Stimulated activated CD8-positive, alpha-beta memory T cell treated with anti-CD3 and anti-CD28 coated beads, Interleukin-7, amount 100 ng/mL, for 1 hour (primary cell): ENCODE measurements at regions not wholly inside any gene's neighbourhood (a gene's known extent, or its start where the extent isn't known, plus 50 kb on each side); places are given as distances from the start of the nearest gene placed in this dataset.
"Not testable (repeated sequence)": the region's sequence is repeated elsewhere in the genome, so short reads cannot be mapped to it uniquely, and the experiment has no call there.

Experiments
- DNase-seq, 2 donors: peaks; one replicate each; pipeline ENCODE4 v3.0.0-alpha.2; 2020; ENCODE audit warnings: low read depth in 2 of 2

GRCh38 chr10:29725927-29726326, 91.2 kb upstream of the SVIL start:
- not testable (repeated sequence) for DNase-seq

- no peak for DNase-seq
These were observed 90.5 kb upstream of the SVIL start for GRCh38 chr10:29725133-29725720.

- no peak for DNase-seq
These were observed 89.0 kb upstream of the SVIL start for GRCh38 chr10:29723726-29724125.

GRCh38 chr10:29722777-29723176, 88.0 kb upstream of the SVIL start:
- DNase-seq = no peak

- no peak for DNase-seq
These were observed 85.4 kb upstream of the SVIL start for GRCh38 chr10:29720149-29720548.

GRCh38 chr10:29719281-29719675, 84.5 kb upstream of the SVIL start:
- no peak for DNase-seq

- DNase-seq = no peak
These were observed 80.5 kb upstream of the SVIL start for GRCh38 chr10:29715296-29715695.

GRCh38 chr10:29714096-29714874, 79.5 kb upstream of the SVIL start:
- no peak for DNase-seq

GRCh38 chr10:29713450-29713849, 78.7 kb upstream of the SVIL start:
- DNase-seq = no peak

GRCh38 chr10:29712108-29712507, 77.3 kb upstream of the SVIL start:
- no peak for DNase-seq

- no peak for DNase-seq
These were observed 75.4 kb upstream of the SVIL start for GRCh38 chr10:29710128-29710527.

- DNase-seq = no peak
These were observed 74.8 kb upstream of the SVIL start for GRCh38 chr10:29709484-29710002.

- DNase-seq = no peak
These were observed 68.5 kb upstream of the SVIL start for GRCh38 chr10:29703271-29703670.

- DNase-seq = no peak
These were observed 67.7 kb upstream of the SVIL start for GRCh38 chr10:29702273-29703164.

GRCh38 chr10:29701306-29701705, 66.5 kb upstream of the SVIL start:
- no peak for DNase-seq

- no peak for DNase-seq
These were observed 64.8 kb upstream of the SVIL start for GRCh38 chr10:29699621-29700020.

GRCh38 chr10:29698773-29699490, 64.2 kb upstream of the SVIL start:
- no peak for DNase-seq

GRCh38 chr10:29696581-29696980, 61.8 kb upstream of the SVIL start:
- DNase-seq = not testable (repeated sequence)

- no peak for DNase-seq
These were observed 59.4 kb upstream of the SVIL start for GRCh38 chr10:29694121-29694520.

- no peak for DNase-seq
These were observed 57.4 kb upstream of the SVIL start for GRCh38 chr10:29692121-29692539.

- no peak for DNase-seq
These were observed 56.8 kb upstream of the SVIL start for GRCh38 chr10:29691564-29692072.
